Liver (tissue), 3 donors: ENCODE measurements at regions not wholly inside any gene's neighbourhood (a gene's known extent, or its start where the extent isn't known, plus 50 kb on each side); places are given as distances from the start of the nearest gene placed in this dataset.

Experiments used
- RAD21 ChIP-seq, 2 donors: IDR thresholded peaks; 2 replicates each; pipeline ENCODE4 v1.6.1; 2016; ENCODE audit warnings: antibody characterized with exemption in 2 of 2, mild to moderate bottlenecking in 2 of 2
- TAF1 ChIP-seq: conservative IDR thresholded peaks from 2 replicates; pipeline ENCODE4 v1.6.1; 2016; ENCODE audit warnings: antibody characterized with exemption, mild to moderate bottlenecking
- TF ChIP-seq, protein P1 (sequence below): fragments of 150-350 bp; IDR thresholded peaks from 2 replicates; pipeline ENCODE4 v1.5.1; 2017; ENCODE audit warnings: improper control_type of control experiment, low read depth, low read length; ENCODE audit not compliant: missing input control
- TF ChIP-seq, protein P2 (sequence below): IDR thresholded peaks from 2 replicates; pipeline ENCODE4 v1.6.1; 2016; ENCODE audit warnings: antibody characterized with exemption, mild to moderate bottlenecking
- donor health status: healthy.
- donor health status: healthy.

DNA sequence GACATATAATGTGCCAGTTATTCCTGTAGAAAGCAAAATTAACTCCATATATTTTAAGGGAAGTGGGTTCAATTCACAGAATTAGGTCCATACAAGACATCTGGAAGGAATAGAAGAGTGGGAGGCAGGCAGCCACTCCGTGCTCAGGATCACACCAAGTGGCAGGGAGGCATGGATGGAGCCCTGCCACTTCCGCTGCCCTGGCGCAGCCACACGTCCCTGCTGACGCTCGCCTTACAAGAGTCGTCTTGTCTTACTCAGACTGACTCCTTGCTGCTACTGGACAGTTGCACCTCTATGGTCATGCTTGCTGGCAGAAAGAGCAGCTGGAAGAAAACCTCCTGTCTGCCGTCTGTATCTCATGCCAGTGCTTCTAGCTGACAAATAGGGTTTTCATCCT is 579.9 kb upstream of the POM121L12 start:
- TF ChIP-seq, protein P1, sequence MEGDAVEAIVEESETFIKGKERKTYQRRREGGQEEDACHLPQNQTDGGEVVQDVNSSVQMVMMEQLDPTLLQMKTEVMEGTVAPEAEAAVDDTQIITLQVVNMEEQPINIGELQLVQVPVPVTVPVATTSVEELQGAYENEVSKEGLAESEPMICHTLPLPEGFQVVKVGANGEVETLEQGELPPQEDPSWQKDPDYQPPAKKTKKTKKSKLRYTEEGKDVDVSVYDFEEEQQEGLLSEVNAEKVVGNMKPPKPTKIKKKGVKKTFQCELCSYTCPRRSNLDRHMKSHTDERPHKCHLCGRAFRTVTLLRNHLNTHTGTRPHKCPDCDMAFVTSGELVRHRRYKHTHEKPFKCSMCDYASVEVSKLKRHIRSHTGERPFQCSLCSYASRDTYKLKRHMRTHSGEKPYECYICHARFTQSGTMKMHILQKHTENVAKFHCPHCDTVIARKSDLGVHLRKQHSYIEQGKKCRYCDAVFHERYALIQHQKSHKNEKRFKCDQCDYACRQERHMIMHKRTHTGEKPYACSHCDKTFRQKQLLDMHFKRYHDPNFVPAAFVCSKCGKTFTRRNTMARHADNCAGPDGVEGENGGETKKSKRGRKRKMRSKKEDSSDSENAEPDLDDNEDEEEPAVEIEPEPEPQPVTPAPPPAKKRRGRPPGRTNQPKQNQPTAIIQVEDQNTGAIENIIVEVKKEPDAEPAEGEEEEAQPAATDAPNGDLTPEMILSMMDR = no peak
- TF ChIP-seq RAD21 (IDR thresholded peaks at IDR 0.05) (no peak), TAF1 (no peak)
- TF ChIP-seq, protein P2, sequence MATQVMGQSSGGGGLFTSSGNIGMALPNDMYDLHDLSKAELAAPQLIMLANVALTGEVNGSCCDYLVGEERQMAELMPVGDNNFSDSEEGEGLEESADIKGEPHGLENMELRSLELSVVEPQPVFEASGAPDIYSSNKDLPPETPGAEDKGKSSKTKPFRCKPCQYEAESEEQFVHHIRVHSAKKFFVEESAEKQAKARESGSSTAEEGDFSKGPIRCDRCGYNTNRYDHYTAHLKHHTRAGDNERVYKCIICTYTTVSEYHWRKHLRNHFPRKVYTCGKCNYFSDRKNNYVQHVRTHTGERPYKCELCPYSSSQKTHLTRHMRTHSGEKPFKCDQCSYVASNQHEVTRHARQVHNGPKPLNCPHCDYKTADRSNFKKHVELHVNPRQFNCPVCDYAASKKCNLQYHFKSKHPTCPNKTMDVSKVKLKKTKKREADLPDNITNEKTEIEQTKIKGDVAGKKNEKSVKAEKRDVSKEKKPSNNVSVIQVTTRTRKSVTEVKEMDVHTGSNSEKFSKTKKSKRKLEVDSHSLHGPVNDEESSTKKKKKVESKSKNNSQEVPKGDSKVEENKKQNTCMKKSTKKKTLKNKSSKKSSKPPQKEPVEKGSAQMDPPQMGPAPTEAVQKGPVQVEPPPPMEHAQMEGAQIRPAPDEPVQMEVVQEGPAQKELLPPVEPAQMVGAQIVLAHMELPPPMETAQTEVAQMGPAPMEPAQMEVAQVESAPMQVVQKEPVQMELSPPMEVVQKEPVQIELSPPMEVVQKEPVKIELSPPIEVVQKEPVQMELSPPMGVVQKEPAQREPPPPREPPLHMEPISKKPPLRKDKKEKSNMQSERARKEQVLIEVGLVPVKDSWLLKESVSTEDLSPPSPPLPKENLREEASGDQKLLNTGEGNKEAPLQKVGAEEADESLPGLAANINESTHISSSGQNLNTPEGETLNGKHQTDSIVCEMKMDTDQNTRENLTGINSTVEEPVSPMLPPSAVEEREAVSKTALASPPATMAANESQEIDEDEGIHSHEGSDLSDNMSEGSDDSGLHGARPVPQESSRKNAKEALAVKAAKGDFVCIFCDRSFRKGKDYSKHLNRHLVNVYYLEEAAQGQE = no peak
